HG03442 (cell line): ENCODE measurements at regions not wholly inside any gene's neighbourhood (a gene's known extent, or its start where the extent isn't known, plus 50 kb on each side); places are given as distances from the start of the nearest gene placed in this dataset.

ENCODE experiments used
- ATAC-seq: cut with Tn5 transposase; IDR thresholded peaks from one replicate; pipeline ENCODE4 v1.9.1; 2021; ENCODE audit warnings: mild to moderate bottlenecking, moderate library complexity; ENCODE audit not compliant: unreplicated experiment

- ATAC-seq, result no peak
Measured at GRCh38 chr1:79694241-79694640, 687.7 kb upstream of the ADGRL4 start.

GRCh38 chr1:79693441-79694114 lies 687.0 kb upstream of the ADGRL4 start:
- no peak for ATAC-seq

GRCh38 chr1:79692519-79692918 lies 686.0 kb upstream of the ADGRL4 start:
- no peak for ATAC-seq

GRCh38 chr1:79688932-79689331 lies 682.4 kb upstream of the ADGRL4 start:
- ATAC-seq, result no peak

- ATAC-seq, result no peak
Measured at GRCh38 chr1:79683420-79683819, 676.9 kb upstream of the ADGRL4 start.

- no peak for ATAC-seq
Measured at GRCh38 chr1:79682478-79682877, 675.9 kb upstream of the ADGRL4 start.

- ATAC-seq, result no peak
Measured at GRCh38 chr1:79681382-79681781, 674.9 kb upstream of the ADGRL4 start.

GRCh38 chr1:79679916-79680315 lies 673.4 kb upstream of the ADGRL4 start:
- no peak for ATAC-seq

- ATAC-seq, result peak; percentile 81
Measured at GRCh38 chr1:79667848-79668696, 661.5 kb upstream of the ADGRL4 start.

GRCh38 chr1:79667166-79667565 lies 660.6 kb upstream of the ADGRL4 start:
- no peak for ATAC-seq

- ATAC-seq, result no peak
Measured at GRCh38 chr1:79663916-79664315, 657.4 kb upstream of the ADGRL4 start.

- no peak for ATAC-seq
Measured at GRCh38 chr1:79662596-79662995, 656.1 kb upstream of the ADGRL4 start.

GRCh38 chr1:79660129-79660528 lies 653.6 kb upstream of the ADGRL4 start:
- no peak for ATAC-seq

- ATAC-seq, result no peak
Measured at GRCh38 chr1:79657951-79658658, 651.6 kb upstream of the ADGRL4 start.

GRCh38 chr1:79655876-79656275 lies 649.3 kb upstream of the ADGRL4 start:
- no peak for ATAC-seq

GRCh38 chr1:79652426-79652825 lies 645.9 kb upstream of the ADGRL4 start:
- ATAC-seq, result no peak

GRCh38 chr1:79648126-79648525 lies 641.6 kb upstream of the ADGRL4 start:
- ATAC-seq, result no peak

- ATAC-seq, result no peak
Measured at GRCh38 chr1:79646880-79647279, 640.4 kb upstream of the ADGRL4 start.

- ATAC-seq, result peak; percentile 73
Measured at GRCh38 chr1:79638382-79638781, 631.9 kb upstream of the ADGRL4 start.

- peak; percentile 63 for ATAC-seq
Measured at GRCh38 chr1:79633456-79633855, 626.9 kb upstream of the ADGRL4 start.

- no peak for ATAC-seq
Measured at GRCh38 chr1:79629414-79629813, 622.9 kb upstream of the ADGRL4 start.

- ATAC-seq, result no peak
Measured at GRCh38 chr1:79617777-79618176, 611.2 kb upstream of the ADGRL4 start.
